ENCODE measurements at regions not wholly inside any gene's neighbourhood (a gene's known extent, or its start where the extent isn't known, plus 50 kb on each side); places are given as distances from the start of the nearest gene placed in this dataset.

DNA sequence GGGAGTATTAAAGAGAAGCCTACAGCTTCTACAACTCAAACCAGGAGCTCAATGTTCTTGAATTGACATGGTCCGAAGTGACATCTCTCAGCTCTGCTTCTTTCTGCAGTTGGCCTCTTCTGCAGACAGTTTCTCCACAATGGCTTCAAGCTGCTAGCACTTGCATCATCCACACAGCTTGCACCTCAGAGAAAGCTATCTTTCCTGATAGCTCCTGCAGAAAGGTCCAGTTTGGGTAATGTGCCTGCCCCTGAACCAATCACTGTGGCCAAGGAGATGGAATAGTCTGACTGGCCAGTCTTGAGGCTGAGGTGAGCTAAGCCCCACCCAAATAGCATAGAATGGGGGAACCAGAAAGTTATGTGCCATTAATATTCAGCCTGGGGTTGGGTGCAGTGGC, 95.8 kb upstream of the ABCA1 start (continued):
- TF ChIP-seq, protein P1, sequence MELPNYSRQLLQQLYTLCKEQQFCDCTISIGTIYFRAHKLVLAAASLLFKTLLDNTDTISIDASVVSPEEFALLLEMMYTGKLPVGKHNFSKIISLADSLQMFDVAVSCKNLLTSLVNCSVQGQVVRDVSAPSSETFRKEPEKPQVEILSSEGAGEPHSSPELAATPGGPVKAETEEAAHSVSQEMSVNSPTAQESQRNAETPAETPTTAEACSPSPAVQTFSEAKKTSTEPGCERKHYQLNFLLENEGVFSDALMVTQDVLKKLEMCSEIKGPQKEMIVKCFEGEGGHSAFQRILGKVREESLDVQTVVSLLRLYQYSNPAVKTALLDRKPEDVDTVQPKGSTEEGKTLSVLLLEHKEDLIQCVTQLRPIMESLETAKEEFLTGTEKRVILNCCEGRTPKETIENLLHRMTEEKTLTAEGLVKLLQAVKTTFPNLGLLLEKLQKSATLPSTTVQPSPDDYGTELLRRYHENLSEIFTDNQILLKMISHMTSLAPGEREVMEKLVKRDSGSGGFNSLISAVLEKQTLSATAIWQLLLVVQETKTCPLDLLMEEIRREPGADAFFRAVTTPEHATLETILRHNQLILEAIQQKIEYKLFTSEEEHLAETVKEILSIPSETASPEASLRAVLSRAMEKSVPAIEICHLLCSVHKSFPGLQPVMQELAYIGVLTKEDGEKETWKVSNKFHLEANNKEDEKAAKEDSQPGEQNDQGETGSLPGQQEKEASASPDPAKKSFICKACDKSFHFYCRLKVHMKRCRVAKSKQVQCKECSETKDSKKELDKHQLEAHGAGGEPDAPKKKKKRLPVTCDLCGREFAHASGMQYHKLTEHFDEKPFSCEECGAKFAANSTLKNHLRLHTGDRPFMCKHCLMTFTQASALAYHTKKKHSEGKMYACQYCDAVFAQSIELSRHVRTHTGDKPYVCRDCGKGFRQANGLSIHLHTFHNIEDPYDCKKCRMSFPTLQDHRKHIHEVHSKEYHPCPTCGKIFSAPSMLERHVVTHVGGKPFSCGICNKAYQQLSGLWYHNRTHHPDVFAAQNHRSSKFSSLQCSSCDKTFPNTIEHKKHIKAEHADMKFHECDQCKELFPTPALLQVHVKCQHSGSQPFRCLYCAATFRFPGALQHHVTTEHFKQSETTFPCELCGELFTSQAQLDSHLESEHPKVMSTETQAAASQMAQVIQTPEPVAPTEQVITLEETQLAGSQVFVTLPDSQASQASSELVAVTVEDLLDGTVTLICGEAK (IDR thresholded peaks at IDR 0.05), result no peak
- TF ChIP-seq, protein P1 (CRISPR knock-in tag; IDR thresholded peaks at IDR 0.05), result no peak
- TF ChIP-seq, protein P2, sequence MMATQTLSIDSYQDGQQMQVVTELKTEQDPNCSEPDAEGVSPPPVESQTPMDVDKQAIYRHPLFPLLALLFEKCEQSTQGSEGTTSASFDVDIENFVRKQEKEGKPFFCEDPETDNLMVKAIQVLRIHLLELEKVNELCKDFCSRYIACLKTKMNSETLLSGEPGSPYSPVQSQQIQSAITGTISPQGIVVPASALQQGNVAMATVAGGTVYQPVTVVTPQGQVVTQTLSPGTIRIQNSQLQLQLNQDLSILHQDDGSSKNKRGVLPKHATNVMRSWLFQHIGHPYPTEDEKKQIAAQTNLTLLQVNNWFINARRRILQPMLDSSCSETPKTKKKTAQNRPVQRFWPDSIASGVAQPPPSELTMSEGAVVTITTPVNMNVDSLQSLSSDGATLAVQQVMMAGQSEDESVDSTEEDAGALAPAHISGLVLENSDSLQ (IDR thresholded peaks at IDR 0.05), result 0 out of 2 replicates have a peak, but pooled peaks have one; percentile 11
- TF ChIP-seq, protein P3, sequence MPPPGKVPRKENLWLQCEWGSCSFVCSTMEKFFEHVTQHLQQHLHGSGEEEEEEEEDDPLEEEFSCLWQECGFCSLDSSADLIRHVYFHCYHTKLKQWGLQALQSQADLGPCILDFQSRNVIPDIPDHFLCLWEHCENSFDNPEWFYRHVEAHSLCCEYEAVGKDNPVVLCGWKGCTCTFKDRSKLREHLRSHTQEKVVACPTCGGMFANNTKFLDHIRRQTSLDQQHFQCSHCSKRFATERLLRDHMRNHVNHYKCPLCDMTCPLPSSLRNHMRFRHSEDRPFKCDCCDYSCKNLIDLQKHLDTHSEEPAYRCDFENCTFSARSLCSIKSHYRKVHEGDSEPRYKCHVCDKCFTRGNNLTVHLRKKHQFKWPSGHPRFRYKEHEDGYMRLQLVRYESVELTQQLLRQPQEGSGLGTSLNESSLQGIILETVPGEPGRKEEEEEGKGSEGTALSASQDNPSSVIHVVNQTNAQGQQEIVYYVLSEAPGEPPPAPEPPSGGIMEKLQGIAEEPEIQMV (tag; conservative IDR thresholded peaks at IDR 0.05; ENCODE audit: low read depth), result no peak
- no peak for TF ChIP-seq POLR2B (IDR thresholded peaks at IDR 0.05; ENCODE audit: low read depth, partially characterized antibody)
- no peak for TF ChIP-seq HDAC3 (IDR thresholded peaks at IDR 0.05; ENCODE audit: borderline replicate concordance, partially characterized antibody)
- TF ChIP-seq JUN (IDR thresholded peaks at IDR 0.05; ENCODE audit: borderline replicate concordance, low read depth, low read length), result no peak
- TF ChIP-seq JUN (CRISPR knock-in tag; IDR thresholded peaks at IDR 0.05; ENCODE audit: borderline replicate concordance), result no peak

Measured in K562 (cell line).